GM10266 (cell line): ENCODE measurements at regions not wholly inside any gene's neighbourhood (a gene's known extent, or its start where the extent isn't known, plus 50 kb on each side); places are given as distances from the start of the nearest gene placed in this dataset.

Source experiments
- DNase-seq: peaks from one replicate; pipeline ENCODE4 v3.0.0; 2012; ENCODE audit errors: extremely low spot score
- CTCF ChIP-seq: IDR thresholded peaks from 2 replicates; pipeline ENCODE4 v1.5.1; 2012; ENCODE audit warnings: mild to moderate bottlenecking, low read depth; ENCODE audit not compliant: control insufficient read depth, insufficient read depth; ENCODE audit errors: missing control alignments

- TF ChIP-seq CTCF: no peak
- no peak for DNase-seq
Observed at GRCh38 chr10:106520698-106521097, 643.8 kb downstream of the SORCS1 start.

- DNase-seq: no peak
- no peak for TF ChIP-seq CTCF
Observed at GRCh38 chr10:106519376-106520030, 645.0 kb downstream of the SORCS1 start.

- no peak for TF ChIP-seq CTCF
- DNase-seq: no peak
Observed at GRCh38 chr10:106515206-106515790, 649.2 kb downstream of the SORCS1 start.

GRCh38 chr10:106513352-106513771 lies 651.1 kb downstream of the SORCS1 start:
- DNase-seq: no peak
- no peak for TF ChIP-seq CTCF

GRCh38 chr10:106511917-106512316 lies 652.6 kb downstream of the SORCS1 start:
- no peak for TF ChIP-seq CTCF
- no peak for DNase-seq

- no peak for TF ChIP-seq CTCF
Observed at GRCh38 chr10:106508950-106509349, 655.6 kb downstream of the SORCS1 start.

GRCh38 chr10:106506526-106507283 lies 657.8 kb downstream of the SORCS1 start:
- TF ChIP-seq CTCF: no peak
- no peak for DNase-seq

More at GRCh38 chr10:106508950-106509349, 655.6 kb downstream of the SORCS1 start:
- DNase-seq: no peak
